ENCODE measurements at regions not wholly inside any gene's neighbourhood (a gene's known extent, or its start where the extent isn't known, plus 50 kb on each side); places are given as distances from the start of the nearest gene placed in this dataset.
A peak's percentile ranks its signal among the peaks of the same experiment; 100 is the strongest.

- Histone ChIP-seq H3K9me3 (ENCODE audit: insufficient read depth, low read depth, low read length) (no peaks in the 10 kb centered on the region), H3K9ac (ENCODE audit: low read depth, low read length) (peak overlapping the region; percentile 68; the same call in 1 of the 2 replicates), H3K36me3 (ENCODE audit: insufficient read depth, low read depth, low read length) (no peaks in the 10 kb centered on the region), H3K27ac (ENCODE audit: low read length) (no peak overlapping the region), H3K27me3 (ENCODE audit: insufficient read depth, low read length) (no peaks in the 10 kb centered on the region), H3K4me3 (ENCODE audit: low read length) (peak overlapping the region; percentile 45; the same call in 1 of the 2 replicates), H3K4me1 (ENCODE audit: insufficient read depth, low read length) (peaks cover 11% of the 10 kb centered on the region; the same call in 1 of the 2 replicates)
These were observed 74.7 kb upstream of the RPH3AL start for GRCh38 chr17:427327-427726.

- Histone ChIP-seq H3K4me1 (ENCODE audit: insufficient read depth, low read length) (peaks cover 5% of the 10 kb centered on the region; the same call in 1 of the 2 replicates), H3K9ac (ENCODE audit: low read depth, low read length) (no peak overlapping the region), H3K36me3 (ENCODE audit: insufficient read depth, low read depth, low read length) (no peaks in the 10 kb centered on the region), H3K27me3 (ENCODE audit: insufficient read depth, low read length) (no peaks in the 10 kb centered on the region), H3K27ac (ENCODE audit: low read length) (no peak overlapping the region), H3K9me3 (ENCODE audit: insufficient read depth, low read depth, low read length) (no peaks in the 10 kb centered on the region), H3K4me3 (ENCODE audit: low read length) (no peak overlapping the region)
These were observed 69.8 kb upstream of the RPH3AL start for GRCh38 chr17:422196-422930.

DNA sequence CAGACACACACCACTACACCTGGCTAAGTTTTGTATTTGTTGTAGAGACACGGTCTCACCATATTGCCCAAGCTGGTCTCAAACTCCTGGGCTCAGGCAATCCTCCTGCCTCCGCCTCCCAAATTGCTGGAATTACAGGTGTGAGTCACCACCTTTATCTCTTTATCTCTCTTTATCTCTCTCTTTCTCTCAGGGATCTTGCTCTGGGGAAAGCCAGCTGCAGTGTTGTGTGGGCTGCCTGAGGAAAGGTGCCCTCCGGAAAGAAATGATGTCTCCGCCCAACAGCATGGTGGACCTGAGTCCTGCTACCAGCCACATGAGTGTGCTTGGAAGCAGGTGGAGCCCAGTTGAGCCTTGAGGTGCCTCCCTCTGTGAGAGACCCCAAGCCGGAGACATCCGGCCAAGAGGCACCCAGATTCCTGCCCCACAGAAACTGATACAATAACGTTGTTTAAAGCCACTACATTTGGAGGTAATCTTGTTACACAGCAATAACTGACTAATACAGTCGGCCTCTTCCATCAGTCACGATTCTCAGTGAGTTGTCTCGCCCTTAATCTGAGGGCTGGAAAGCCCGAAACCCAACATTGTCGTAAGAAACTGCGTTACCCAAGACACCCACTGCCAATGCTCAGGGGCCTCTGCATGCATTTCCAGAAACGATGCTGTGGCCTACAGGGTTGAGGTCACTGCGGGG is 68.0 kb upstream of the RPH3AL start:
- Histone ChIP-seq H3K27me3 (ENCODE audit: insufficient read depth, low read length) (no peaks in the 10 kb centered on the region), H3K36me3 (ENCODE audit: insufficient read depth, low read depth, low read length) (no peaks in the 10 kb centered on the region), H3K4me3 (ENCODE audit: low read length) (no peak overlapping the region), H3K9me3 (ENCODE audit: insufficient read depth, low read depth, low read length) (no peaks in the 10 kb centered on the region), H3K27ac (ENCODE audit: low read length) (no peak overlapping the region), H3K9ac (ENCODE audit: low read depth, low read length) (no peak overlapping the region), H3K4me1 (ENCODE audit: insufficient read depth, low read length) (no peaks in the 10 kb centered on the region; the same call in 1 of the 2 replicates)

- no peak overlapping the region for H3K9ac ChIP-seq (ENCODE audit: low read depth, low read length)
- no peak overlapping the region for H3K27ac ChIP-seq (ENCODE audit: low read length)
- no peaks in the 10 kb centered on the region; the same call in 1 of the 2 replicates for H3K4me1 ChIP-seq (ENCODE audit: insufficient read depth, low read length)
- H3K4me3 ChIP-seq (ENCODE audit: low read length), result no peak overlapping the region
- no peaks in the 10 kb centered on the region for H3K9me3 ChIP-seq (ENCODE audit: insufficient read depth, low read depth, low read length)
- H3K27me3 ChIP-seq (ENCODE audit: insufficient read depth, low read length), result no peaks in the 10 kb centered on the region
- H3K36me3 ChIP-seq (ENCODE audit: insufficient read depth, low read depth, low read length), result no peaks in the 10 kb centered on the region
These were observed 66.6 kb upstream of the RPH3AL start for GRCh38 chr17:419073-419735.

GRCh38 chr17:418421-418751 is 65.8 kb upstream of the RPH3AL start:
- Histone ChIP-seq H3K9me3 (ENCODE audit: insufficient read depth, low read depth, low read length) (no peaks in the 10 kb centered on the region), H3K27me3 (ENCODE audit: insufficient read depth, low read length) (no peaks in the 10 kb centered on the region), H3K9ac (ENCODE audit: low read depth, low read length) (no peak overlapping the region), H3K4me1 (ENCODE audit: insufficient read depth, low read length) (no peaks in the 10 kb centered on the region; the same call in 1 of the 2 replicates), H3K4me3 (ENCODE audit: low read length) (no peak overlapping the region), H3K36me3 (ENCODE audit: insufficient read depth, low read depth, low read length) (no peaks in the 10 kb centered on the region), H3K27ac (ENCODE audit: low read length) (no peak overlapping the region)

- no peaks in the 10 kb centered on the region; the same call in 1 of the 2 replicates for H3K4me1 ChIP-seq (ENCODE audit: insufficient read depth, low read length)
- H3K4me3 ChIP-seq (ENCODE audit: low read length), result no peak overlapping the region
- no peak overlapping the region for H3K9ac ChIP-seq (ENCODE audit: low read depth, low read length)
- no peaks in the 10 kb centered on the region for H3K27me3 ChIP-seq (ENCODE audit: insufficient read depth, low read length)
- H3K9me3 ChIP-seq (ENCODE audit: insufficient read depth, low read depth, low read length), result no peaks in the 10 kb centered on the region
- H3K36me3 ChIP-seq (ENCODE audit: insufficient read depth, low read depth, low read length), result no peaks in the 10 kb centered on the region
- H3K27ac ChIP-seq (ENCODE audit: low read length), result no peak overlapping the region
These were observed 65.2 kb upstream of the RPH3AL start for GRCh38 chr17:417691-418420.

GRCh38 chr17:416293-417206 is 63.9 kb upstream of the RPH3AL start:
- Histone ChIP-seq H3K36me3 (ENCODE audit: insufficient read depth, low read depth, low read length) (no peaks in the 10 kb centered on the region), H3K27me3 (ENCODE audit: insufficient read depth, low read length) (no peaks in the 10 kb centered on the region), H3K27ac (ENCODE audit: low read length) (no peak overlapping the region), H3K9ac (ENCODE audit: low read depth, low read length) (no peak overlapping the region), H3K9me3 (ENCODE audit: insufficient read depth, low read depth, low read length) (no peaks in the 10 kb centered on the region), H3K4me1 (ENCODE audit: insufficient read depth, low read length) (no peaks in the 10 kb centered on the region), H3K4me3 (ENCODE audit: low read length) (no peak overlapping the region)

DNA sequence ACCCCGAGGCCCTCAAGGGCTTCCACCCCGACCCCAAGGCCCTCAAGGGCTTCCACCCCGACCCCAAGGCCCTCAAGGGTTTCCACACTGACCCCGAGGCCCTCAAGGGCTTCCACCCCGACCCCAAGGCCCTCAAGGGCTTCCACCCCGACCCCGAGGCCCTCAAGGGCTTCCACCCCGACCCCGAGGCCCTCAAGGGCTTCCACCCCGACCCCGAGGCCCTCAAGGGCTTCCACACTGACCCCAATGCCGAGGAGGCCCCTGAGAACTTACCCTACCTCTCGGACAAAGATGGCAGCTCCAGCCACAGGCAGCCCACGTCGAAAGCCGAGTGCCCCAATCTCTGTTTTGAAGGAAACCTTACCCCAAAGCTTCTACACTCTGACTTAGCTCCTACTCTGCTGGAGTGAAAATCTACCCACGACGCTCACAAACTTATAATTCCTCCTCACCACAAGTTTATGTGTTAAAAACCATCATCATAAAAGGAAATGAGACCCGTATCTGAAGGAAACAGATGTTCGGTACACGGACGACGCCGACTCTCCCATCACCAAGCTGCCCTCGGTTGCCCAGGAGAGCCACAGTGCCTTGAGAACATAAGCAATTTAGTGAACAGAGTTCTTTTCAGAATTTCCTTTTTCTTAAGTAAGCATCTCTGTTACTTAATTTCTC is 61.2 kb upstream of the RPH3AL start:
- H3K4me1 ChIP-seq (ENCODE audit: insufficient read depth, low read length), result no peaks in the 10 kb centered on the region
- no peaks in the 10 kb centered on the region for H3K27me3 ChIP-seq (ENCODE audit: insufficient read depth, low read length)
- no peaks in the 10 kb centered on the region for H3K9me3 ChIP-seq (ENCODE audit: insufficient read depth, low read depth, low read length)
- H3K4me3 ChIP-seq (ENCODE audit: low read length), result no peak overlapping the region
- H3K27ac ChIP-seq (ENCODE audit: low read length), result no peak overlapping the region
- H3K9ac ChIP-seq (ENCODE audit: low read depth, low read length), result no peak overlapping the region
- no peaks in the 10 kb centered on the region for H3K36me3 ChIP-seq (ENCODE audit: insufficient read depth, low read depth, low read length)

GRCh38 chr17:413016-413350 is 60.4 kb upstream of the RPH3AL start:
- no peaks in the 10 kb centered on the region for H3K9me3 ChIP-seq (ENCODE audit: insufficient read depth, low read depth, low read length)
- H3K4me3 ChIP-seq (ENCODE audit: low read length), result no peak overlapping the region
- H3K27me3 ChIP-seq (ENCODE audit: insufficient read depth, low read length), result no peaks in the 10 kb centered on the region
- H3K9ac ChIP-seq (ENCODE audit: low read depth, low read length), result no peak overlapping the region
- H3K36me3 ChIP-seq (ENCODE audit: insufficient read depth, low read depth, low read length), result no peaks in the 10 kb centered on the region
- no peak overlapping the region for H3K27ac ChIP-seq (ENCODE audit: low read length)
- H3K4me1 ChIP-seq (ENCODE audit: insufficient read depth, low read length), result no peaks in the 10 kb centered on the region

DNA sequence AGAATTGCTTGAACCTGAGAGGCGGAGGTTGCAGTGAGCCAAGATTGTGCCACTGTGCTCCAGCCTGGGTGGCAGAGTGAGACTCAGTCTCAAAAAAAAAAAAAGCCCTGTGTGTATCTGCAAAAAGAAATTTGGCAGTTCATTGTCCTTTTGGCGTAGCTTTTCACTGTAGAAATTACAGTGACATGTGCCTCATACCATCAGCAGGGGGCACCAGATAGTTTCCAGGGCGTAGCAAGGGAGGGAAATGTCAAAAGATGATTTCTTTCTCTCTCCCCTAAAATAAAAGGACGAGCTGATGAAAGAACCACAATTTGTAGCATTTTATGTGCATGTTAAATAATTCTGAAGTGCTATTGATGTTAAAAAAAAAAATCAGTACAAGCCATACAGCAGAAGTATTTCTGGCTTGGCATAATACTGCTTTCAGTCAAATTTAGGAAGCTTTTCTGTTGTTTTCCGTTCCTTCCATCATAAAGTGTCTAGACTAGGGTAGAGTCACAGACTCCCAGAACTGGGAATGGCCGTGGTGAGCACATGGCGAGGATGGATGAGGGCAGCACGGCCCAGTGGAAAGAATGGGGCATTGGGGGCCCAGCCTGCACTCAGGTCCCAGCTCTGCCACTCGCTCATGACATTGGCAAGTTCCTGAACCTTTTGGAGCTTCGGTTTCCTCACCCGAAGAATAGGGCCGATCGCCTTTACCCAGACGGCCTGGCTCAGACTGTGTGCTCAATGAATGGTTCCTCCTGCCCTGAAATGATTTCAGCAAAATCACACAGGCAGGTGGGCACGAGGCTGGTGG is 59.8 kb upstream of the RPH3AL start:
- H3K9ac ChIP-seq (ENCODE audit: low read depth, low read length), result no peak overlapping the region
- no peaks in the 10 kb centered on the region for H3K36me3 ChIP-seq (ENCODE audit: insufficient read depth, low read depth, low read length)
- no peaks in the 10 kb centered on the region for H3K4me1 ChIP-seq (ENCODE audit: insufficient read depth, low read length)
- no peaks in the 10 kb centered on the region for H3K9me3 ChIP-seq (ENCODE audit: insufficient read depth, low read depth, low read length)
- no peaks in the 10 kb centered on the region for H3K27me3 ChIP-seq (ENCODE audit: insufficient read depth, low read length)
- no peak overlapping the region for H3K27ac ChIP-seq (ENCODE audit: low read length)
- no peak overlapping the region for H3K4me3 ChIP-seq (ENCODE audit: low read length)

All from iPS-20b (cell line).